ENCODE measurements at regions not wholly inside any gene's neighbourhood (a gene's known extent, or its start where the extent isn't known, plus 50 kb on each side); places are given as distances from the start of the nearest gene placed in this dataset.
"Not testable (repeated sequence)": the region's sequence is repeated elsewhere in the genome, so short reads cannot be mapped to it uniquely, and the experiment has no call there.

- H3K27me3 ChIP-seq (ENCODE audit: control insufficient read depth in 3 of 3, insufficient read depth in 3 of 3, low read length in 3 of 3), result no peaks in the 10 kb centered on the region
- DNase-seq (no peak), FAIRE-seq (no peak)
- no peaks in the 10 kb centered on the region for H3K9me3 ChIP-seq (ENCODE audit: control insufficient read depth in 2 of 2, insufficient read depth in 1 of 2, low read depth in 1 of 2, low read length in 1 of 2)
- H3K27ac ChIP-seq (ENCODE audit: low read depth in 1 of 3, low read length in 2 of 3), result no peak overlapping the region
- no peak overlapping the region for H3K4me3 ChIP-seq (ENCODE audit: low read depth in 1 of 3, low read length in 3 of 3)
- WGBS, 3 donors, result 88 to 91% (median 88%) methylated on average over 2 of the region's 2 CpGs
- no peaks in the 10 kb centered on the region for H3K36me3 ChIP-seq (ENCODE audit: control insufficient read depth in 3 of 3, insufficient read depth in 2 of 3, low read depth in 1 of 3, low read length in 3 of 3)
- no peaks in the 10 kb centered on the region for H3K4me1 ChIP-seq (ENCODE audit: control insufficient read depth in 3 of 3, insufficient read depth in 2 of 3, low read depth in 1 of 3, low read length in 2 of 3)
Observed at GRCh38 chr14:30015489-30015888, 87.8 kb upstream of the PRKD1 start.

- Histone ChIP-seq H3K9me3 (ENCODE audit: control insufficient read depth in 2 of 2, insufficient read depth in 1 of 2, low read depth in 1 of 2, low read length in 1 of 2) (no peaks in the 10 kb centered on the region), H3K27me3 (ENCODE audit: control insufficient read depth in 3 of 3, insufficient read depth in 3 of 3, low read length in 3 of 3) (no peaks in the 10 kb centered on the region), H3K4me1 (ENCODE audit: control insufficient read depth in 3 of 3, insufficient read depth in 2 of 3, low read depth in 1 of 3, low read length in 2 of 3) (no peaks in the 10 kb centered on the region), H3K4me3 (ENCODE audit: low read depth in 1 of 3, low read length in 3 of 3) (no peak overlapping the region), H3K36me3 (ENCODE audit: control insufficient read depth in 3 of 3, insufficient read depth in 2 of 3, low read depth in 1 of 3, low read length in 3 of 3) (no peaks in the 10 kb centered on the region), H3K27ac (ENCODE audit: low read depth in 1 of 3, low read length in 2 of 3) (no peak overlapping the region)
- no peak for FAIRE-seq
- DNase-seq, result no peak
- WGBS, 3 donors, result 80 to 88% (median 88%) methylated on average over 1 of the region's 1 CpG
Observed at GRCh38 chr14:30016002-30016401, 88.4 kb upstream of the PRKD1 start.

GRCh38 chr14:30017370-30017993 is 89.8 kb upstream of the PRKD1 start:
- no peaks in the 10 kb centered on the region for H3K36me3 ChIP-seq (ENCODE audit: control insufficient read depth in 3 of 3, insufficient read depth in 2 of 3, low read depth in 1 of 3, low read length in 3 of 3)
- H3K27me3 ChIP-seq (ENCODE audit: control insufficient read depth in 3 of 3, insufficient read depth in 3 of 3, low read length in 3 of 3), result no peaks in the 10 kb centered on the region
- H3K9me3 ChIP-seq (ENCODE audit: control insufficient read depth in 2 of 2, insufficient read depth in 1 of 2, low read depth in 1 of 2, low read length in 1 of 2), result no peaks in the 10 kb centered on the region
- WGBS, 3 donors, result 86 to 88% (median 86%) methylated on average over 2 of the region's 2 CpGs
- FAIRE-seq, result no peak
- H3K4me3 ChIP-seq (ENCODE audit: low read depth in 1 of 3, low read length in 3 of 3), result no peak overlapping the region
- no peak overlapping the region for H3K27ac ChIP-seq (ENCODE audit: low read depth in 1 of 3, low read length in 2 of 3)
- no peak for DNase-seq
- H3K4me1 ChIP-seq (ENCODE audit: control insufficient read depth in 3 of 3, insufficient read depth in 2 of 3, low read depth in 1 of 3, low read length in 2 of 3), result no peaks in the 10 kb centered on the region

DNA sequence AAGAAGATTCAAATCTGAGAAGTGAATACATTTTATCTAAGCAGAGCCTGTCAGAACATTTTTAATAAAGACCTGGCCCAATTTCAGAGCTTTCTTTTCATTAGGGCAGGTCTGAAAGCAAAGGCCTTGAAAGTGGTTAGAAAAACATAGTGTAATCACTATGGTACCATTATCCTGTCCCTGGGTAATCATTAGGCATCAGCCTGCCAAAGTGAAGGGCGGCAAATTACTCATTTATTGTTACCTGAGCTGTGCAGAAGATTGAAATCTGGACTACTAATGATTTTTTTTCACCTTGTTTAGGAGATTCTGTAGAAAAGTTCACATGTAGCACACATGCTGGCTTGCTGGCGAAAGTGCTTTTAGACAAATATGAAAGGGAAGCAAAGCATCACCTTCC is 92.6 kb upstream of the PRKD1 start:
- Histone ChIP-seq H3K27me3 (ENCODE audit: control insufficient read depth in 3 of 3, insufficient read depth in 3 of 3, low read length in 3 of 3) (no peaks in the 10 kb centered on the region), H3K4me1 (ENCODE audit: control insufficient read depth in 3 of 3, insufficient read depth in 2 of 3, low read depth in 1 of 3, low read length in 2 of 3) (no peaks in the 10 kb centered on the region), H3K9me3 (ENCODE audit: control insufficient read depth in 2 of 2, insufficient read depth in 1 of 2, low read depth in 1 of 2, low read length in 1 of 2) (peaks cover 0 to 7% of the 10 kb centered on the region in 2 donors), H3K4me3 (ENCODE audit: low read depth in 1 of 3, low read length in 3 of 3) (no peak overlapping the region), H3K27ac (ENCODE audit: low read depth in 1 of 3, low read length in 2 of 3) (no peak overlapping the region), H3K36me3 (ENCODE audit: control insufficient read depth in 3 of 3, insufficient read depth in 2 of 3, low read depth in 1 of 3, low read length in 3 of 3) (no peaks in the 10 kb centered on the region)
- 18 to 66% (median 35%) methylated on average over 2 of the region's 2 CpGs for WGBS, 3 donors
- FAIRE-seq (no peak), DNase-seq (no peak)

DNA sequence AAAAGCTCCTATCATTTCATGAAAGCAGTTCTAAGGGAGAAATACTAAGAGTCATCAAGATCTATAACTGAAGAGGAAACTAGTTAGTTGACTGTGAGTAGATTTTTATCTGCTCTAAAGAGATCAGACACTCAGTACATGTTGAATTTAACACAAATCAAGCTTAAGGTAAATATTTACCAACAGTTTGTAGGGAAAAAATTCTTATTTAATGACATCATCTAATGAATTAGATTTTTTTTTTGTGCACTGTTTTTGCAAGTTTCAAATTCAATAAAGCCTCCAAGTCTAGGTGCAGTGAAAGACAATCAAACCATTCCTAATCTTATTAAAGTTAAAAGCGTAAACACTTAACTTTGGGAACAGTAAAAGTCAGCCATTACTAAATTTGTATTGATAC is 93.0 kb upstream of the PRKD1 start:
- Histone ChIP-seq H3K9me3 (ENCODE audit: control insufficient read depth in 2 of 2, insufficient read depth in 1 of 2, low read depth in 1 of 2, low read length in 1 of 2) (peaks cover 0 to 7% of the 10 kb centered on the region in 2 donors), H3K27ac (ENCODE audit: low read depth in 1 of 3, low read length in 2 of 3) (no peak overlapping the region), H3K27me3 (ENCODE audit: control insufficient read depth in 3 of 3, insufficient read depth in 3 of 3, low read length in 3 of 3) (no peaks in the 10 kb centered on the region), H3K4me1 (ENCODE audit: control insufficient read depth in 3 of 3, insufficient read depth in 2 of 3, low read depth in 1 of 3, low read length in 2 of 3) (no peaks in the 10 kb centered on the region), H3K4me3 (ENCODE audit: low read depth in 1 of 3, low read length in 3 of 3) (no peak overlapping the region), H3K36me3 (ENCODE audit: control insufficient read depth in 3 of 3, insufficient read depth in 2 of 3, low read depth in 1 of 3, low read length in 3 of 3) (no peaks in the 10 kb centered on the region)
- 93 to 97% (median 94%) methylated on average over 1 of the region's 1 CpG for WGBS, 3 donors
- FAIRE-seq (no peak), DNase-seq (no peak)

DNA sequence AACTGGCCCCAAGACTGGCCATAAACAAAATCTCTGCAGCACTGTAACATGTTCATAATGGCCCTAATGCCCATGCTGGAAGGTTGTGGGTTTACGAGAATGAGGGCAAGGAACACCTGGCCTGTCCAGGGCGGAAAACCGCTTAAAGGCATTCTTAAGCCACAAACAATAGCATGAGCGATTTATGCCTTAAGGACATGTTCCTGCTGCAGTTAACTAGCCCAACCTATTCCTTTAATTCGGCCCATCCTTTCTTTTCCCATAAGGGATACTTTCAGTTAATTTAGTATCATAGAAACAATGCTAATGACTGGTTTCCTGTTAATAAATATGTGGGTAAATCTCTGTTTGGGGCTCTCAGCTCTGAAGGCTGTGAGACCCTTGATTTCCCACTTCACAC is 95.7 kb upstream of the PRKD1 start:
- not testable (repeated sequence) for H3K9me3 ChIP-seq (ENCODE audit: control insufficient read depth in 2 of 2, insufficient read depth in 1 of 2, low read depth in 1 of 2, low read length in 1 of 2); DNase-seq; H3K4me1 ChIP-seq (ENCODE audit: control insufficient read depth in 3 of 3, insufficient read depth in 2 of 3, low read depth in 1 of 3, low read length in 2 of 3); H3K36me3 ChIP-seq (ENCODE audit: control insufficient read depth in 3 of 3, insufficient read depth in 2 of 3, low read depth in 1 of 3, low read length in 3 of 3); FAIRE-seq; H3K4me3 ChIP-seq (ENCODE audit: low read depth in 1 of 3, low read length in 3 of 3); H3K27me3 ChIP-seq (ENCODE audit: control insufficient read depth in 3 of 3, insufficient read depth in 3 of 3, low read length in 3 of 3); H3K27ac ChIP-seq (ENCODE audit: low read depth in 1 of 3, low read length in 2 of 3)
- 90 to 96% (median 95%) methylated on average over 5 of the region's 5 CpGs for WGBS, 3 donors

- Histone ChIP-seq H3K4me1 (ENCODE audit: control insufficient read depth in 3 of 3, insufficient read depth in 2 of 3, low read depth in 1 of 3, low read length in 2 of 3) (no peaks in the 10 kb centered on the region), H3K36me3 (ENCODE audit: control insufficient read depth in 3 of 3, insufficient read depth in 2 of 3, low read depth in 1 of 3, low read length in 3 of 3) (no peaks in the 10 kb centered on the region), H3K9me3 (ENCODE audit: control insufficient read depth in 2 of 2, insufficient read depth in 1 of 2, low read depth in 1 of 2, low read length in 1 of 2) (no peaks in the 10 kb centered on the region), H3K27ac (ENCODE audit: low read depth in 1 of 3, low read length in 2 of 3) (no peak overlapping the region), H3K4me3 (ENCODE audit: low read depth in 1 of 3, low read length in 3 of 3) (no peak overlapping the region), H3K27me3 (ENCODE audit: control insufficient read depth in 3 of 3, insufficient read depth in 3 of 3, low read length in 3 of 3) (no peaks in the 10 kb centered on the region)
- no peak for DNase-seq
- WGBS, 3 donors, result 67 to 74% (median 69%) methylated on average over 1 of the region's 1 CpG
- no peak for FAIRE-seq
Observed at GRCh38 chr14:30034152-30034551, 106.5 kb upstream of the PRKD1 start.

- H3K27ac ChIP-seq (ENCODE audit: low read depth in 1 of 3, low read length in 2 of 3), result no peak overlapping the region
- no peaks in the 10 kb centered on the region for H3K9me3 ChIP-seq (ENCODE audit: control insufficient read depth in 2 of 2, insufficient read depth in 1 of 2, low read depth in 1 of 2, low read length in 1 of 2)
- no peaks in the 10 kb centered on the region for H3K27me3 ChIP-seq (ENCODE audit: control insufficient read depth in 3 of 3, insufficient read depth in 3 of 3, low read length in 3 of 3)
- DNase-seq (no peak), FAIRE-seq (no peak)
- 45 to 73% (median 53%) methylated on average over 1 of the region's 1 CpG for WGBS, 3 donors
- no peaks in the 10 kb centered on the region for H3K4me1 ChIP-seq (ENCODE audit: control insufficient read depth in 3 of 3, insufficient read depth in 2 of 3, low read depth in 1 of 3, low read length in 2 of 3)
- no peak overlapping the region for H3K4me3 ChIP-seq (ENCODE audit: low read depth in 1 of 3, low read length in 3 of 3)
- no peaks in the 10 kb centered on the region for H3K36me3 ChIP-seq (ENCODE audit: control insufficient read depth in 3 of 3, insufficient read depth in 2 of 3, low read depth in 1 of 3, low read length in 3 of 3)
Observed at GRCh38 chr14:30035361-30035760, 107.7 kb upstream of the PRKD1 start.

DNA sequence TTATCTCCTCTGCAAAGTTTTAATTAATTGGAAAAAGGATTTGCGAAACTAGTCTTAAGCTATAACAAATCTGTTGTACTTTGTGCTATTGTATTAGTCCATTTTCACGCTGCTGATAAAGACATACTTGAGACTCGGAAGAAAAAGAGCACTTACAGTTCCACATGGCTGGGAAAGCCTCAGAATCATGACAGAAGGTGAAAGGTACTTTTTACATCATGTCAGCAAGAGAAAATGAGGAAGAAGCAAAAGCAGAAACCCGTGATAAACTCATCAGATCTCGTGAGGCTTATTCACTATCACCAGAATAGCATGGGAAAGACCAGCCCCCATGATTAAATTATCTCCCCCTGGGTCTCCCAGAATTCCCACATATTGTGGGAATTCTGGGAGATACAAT is 118.1 kb upstream of the PRKD1 start:
- no peaks in the 10 kb centered on the region for H3K4me1 ChIP-seq (ENCODE audit: control insufficient read depth in 3 of 3, insufficient read depth in 2 of 3, low read depth in 1 of 3, low read length in 2 of 3)
- H3K9me3 ChIP-seq (ENCODE audit: control insufficient read depth in 2 of 2, insufficient read depth in 1 of 2, low read depth in 1 of 2, low read length in 1 of 2), result no peaks in the 10 kb centered on the region
- no peaks in the 10 kb centered on the region for H3K36me3 ChIP-seq (ENCODE audit: control insufficient read depth in 3 of 3, insufficient read depth in 2 of 3, low read depth in 1 of 3, low read length in 3 of 3)
- no peak for FAIRE-seq
- DNase-seq, result no peak
- H3K27me3 ChIP-seq (ENCODE audit: control insufficient read depth in 3 of 3, insufficient read depth in 3 of 3, low read length in 3 of 3), result peaks cover 0 to 3% (median 0%) of the 10 kb centered on the region in 3 donors
- no peak overlapping the region for H3K27ac ChIP-seq (ENCODE audit: low read depth in 1 of 3, low read length in 2 of 3)
- H3K4me3 ChIP-seq (ENCODE audit: low read depth in 1 of 3, low read length in 3 of 3), result no peak overlapping the region
- 72 to 80% (median 76%) methylated on average over 5 of the region's 5 CpGs for WGBS, 3 donors
